HCT116 (cell line): ENCODE measurements at regions not wholly inside any gene's neighbourhood (a gene's known extent, or its start where the extent isn't known, plus 50 kb on each side); places are given as distances from the start of the nearest gene placed in this dataset.

Experiments
- ATAC-seq: fragments of 200-7000 bp; cut with Tn5 transposase; 2 replicates; pipeline ENCODE4 v1.9.1; 2020; ENCODE audit warnings: mild to moderate bottlenecking, moderate library complexity
- BruUV-seq: library from RNA; stranded (reverse); fragments of 400-500 nt; replicated peaks from 2 replicates; lab custom pipeline; 2021; lab: Mats Ljungman, UMichigan
- CTCF ChIA-PET: fragments of 300-600 bp; sonication (Branson Sonifier 250); formaldehyde crosslinking; loops from one replicate; lab custom pipeline; 2021; ENCODE audit warnings: antibody characterized with exemption; lab: Charles Lee
- POLR2A ChIA-PET: fragments of 300-600, 350-600 bp; sonication (Branson Sonifier 250); formaldehyde crosslinking; loops from one replicate; lab custom pipeline; 2021; ENCODE audit warnings: antibody characterized with exemption; lab: Charles Lee
- RAD21 ChIA-PET, 2 experiments: fragments of 300-600 bp; sonication (Branson Sonifier 250); formaldehyde crosslinking; loops; one replicate each; lab custom pipeline; 2023; ENCODE audit warnings: low total read pairs in 2 of 2; ENCODE audit not compliant: uncharacterized antibody in 2 of 2, unreplicated experiment in 2 of 2, low non-redundant PET in 1 of 2; lab: Charles Lee
- DNase-seq: peaks from one replicate; pipeline ENCODE4 v3.0.0-alpha.2; 2010; ENCODE audit warnings: low read depth, low spot score
- H2AFZ ChIP-seq: fragments of 200-600 bp; shearing (Covaris generic), sonication (generic); 2 replicates; pipeline ENCODE4 v1.6.1; 2017; ENCODE audit warnings: low read depth, mixed run types, mixed read lengths, antibody characterized with exemption, low read length; ENCODE audit not compliant: poor library complexity, severe bottlenecking
- H3K27ac ChIP-seq: 2 replicates; pipeline ENCODE4 v1.5.1; 2012; ENCODE audit warnings: low read depth, low read length
- H3K27me3 ChIP-seq: fragments of 200-600 bp; sonication (generic); 2 replicates; pipeline ENCODE4 v1.6.1; 2016; ENCODE audit warnings: mixed run types, low read length, mixed read lengths; ENCODE audit not compliant: insufficient read depth
- H3K36me3 ChIP-seq, 2 experiments: fragments of 200-500 bp in 1 of 2; fragments of 200-600 bp in 1 of 2; sonication (Bioruptor generic) in 1 of 2; sonication (generic) in 1 of 2; 2 replicates each; pipeline versions ENCODE4 v1.5.1 to v1.6.1; 2014 to 2016; ENCODE audit warnings: low read length in 2 of 2, inconsistent platforms in 1 of 2, mixed read lengths in 1 of 2, mixed run types in 1 of 2; ENCODE audit not compliant: insufficient read depth in 2 of 2, control insufficient read depth in 1 of 2
- H3K4me1 ChIP-seq, 2 experiments: fragments of 200-600 bp in 1 of 2; sonication (generic) in 1 of 2; 2 replicates each; pipeline versions ENCODE4 v1.5.1 to v1.6.1; 2012 to 2017; ENCODE audit warnings: low read length in 2 of 2, inconsistent platforms in 1 of 2, mild to moderate bottlenecking in 1 of 2, mixed read lengths in 1 of 2, mixed run types in 1 of 2, moderate library complexity in 1 of 2; ENCODE audit not compliant: insufficient read depth in 2 of 2, control insufficient read depth in 1 of 2
- H3K4me2 ChIP-seq: fragments of 200-600 bp; sonication (generic); 2 replicates; pipeline ENCODE4 v1.6.1; 2017; ENCODE audit warnings: mixed run types, low read length, mixed read lengths
- H3K4me3 ChIP-seq, 2 experiments: fragments of 200-600 bp in 1 of 2; sonication (generic) in 1 of 2; replicated peaks in 1 of 2; 2 replicates each; pipeline ENCODE4 v1.5.1; 2011 to 2016; ENCODE audit warnings: low read length in 2 of 2, control low read depth in 1 of 2, low read depth in 1 of 2, mild to moderate bottlenecking in 1 of 2, mixed read lengths in 1 of 2, mixed run types in 1 of 2
- H3K79me2 ChIP-seq: fragments of 200-600 bp; sonication (generic); 2 replicates; pipeline ENCODE4 v1.6.1; 2017; ENCODE audit warnings: mild to moderate bottlenecking, mixed run types, low read length, moderate library complexity, mixed read lengths; ENCODE audit not compliant: insufficient read depth
- H3K9ac ChIP-seq: fragments of 200-600 bp; sonication (generic); 2 replicates; pipeline ENCODE4 v1.6.1; 2016; ENCODE audit warnings: low read length, mixed read lengths
- H3K9me2 ChIP-seq: fragments of 200-600 bp; sonication (generic), shearing (Covaris generic); 2 replicates; pipeline ENCODE4 v1.6.1; 2017; ENCODE audit warnings: mixed run types, mild to moderate bottlenecking, moderate library complexity; ENCODE audit not compliant: insufficient read depth
- H3K9me3 ChIP-seq, 2 experiments: fragments of 200-500 bp in 1 of 2; fragments of 200-600 bp in 1 of 2; sonication (Bioruptor generic) in 1 of 2; sonication (generic) in 1 of 2; 2 replicates each; pipeline ENCODE4 v1.6.1; 2014 to 2017; ENCODE audit warnings: low read length in 2 of 2, mixed read lengths in 2 of 2, inconsistent platforms in 1 of 2, low read depth in 1 of 2, mild to moderate bottlenecking in 1 of 2, mixed run types in 1 of 2, moderate library complexity in 1 of 2; ENCODE audit not compliant: control insufficient read depth in 1 of 2, insufficient read depth in 1 of 2
- H4K20me1 ChIP-seq: fragments of 200-600 bp; sonication (generic), shearing (Covaris generic); 2 replicates; pipeline ENCODE4 v1.6.1; 2017; ENCODE audit warnings: mixed run types, mild to moderate bottlenecking, moderate library complexity; ENCODE audit not compliant: insufficient read depth
- CBX3 ChIP-seq: IDR thresholded peaks from 2 replicates; pipeline ENCODE4 v1.6.1; 2012; ENCODE audit warnings: low read depth
- CEBPB ChIP-seq: IDR thresholded peaks from 2 replicates; pipeline ENCODE4 v1.6.1; 2012; ENCODE audit warnings: low read depth
- CTCF ChIP-seq, 3 experiments: fragments of 200-600 bp in 1 of 3; sonication (generic) in 1 of 3; IDR thresholded peaks in 2 of 3; conservative IDR thresholded peaks in 1 of 3; 2 replicates each; pipeline ENCODE4 v1.5.1; 2012 to 2017; ENCODE audit warnings: low read depth in 2 of 3, low read length in 2 of 3, antibody characterized with exemption in 1 of 3, borderline replicate concordance in 1 of 3, control low read depth in 1 of 3, mild to moderate bottlenecking in 1 of 3, mixed read lengths in 1 of 3, mixed run types in 1 of 3, moderate library complexity in 1 of 3; ENCODE audit not compliant: insufficient read depth in 1 of 3
- EGR1 ChIP-seq: IDR thresholded peaks from 2 replicates; pipeline ENCODE4 v1.6.1; 2012; ENCODE audit warnings: low read depth
- ELF1 ChIP-seq: IDR thresholded peaks from 2 replicates; pipeline ENCODE4 v1.6.1; 2012; ENCODE audit warnings: low read depth, borderline replicate concordance
- EZH2 ChIP-seq: fragments of 200-600 bp; sonication (generic); IDR thresholded peaks from 2 replicates; pipeline ENCODE4 v1.6.1; 2017; ENCODE audit warnings: antibody characterized with exemption, mixed run types
- EZH2phosphoT487 ChIP-seq: fragments of 200-600 bp; IDR thresholded peaks from 2 replicates; pipeline ENCODE4 v1.6.1; 2018; ENCODE audit warnings: antibody characterized with exemption, borderline replicate concordance
- JUND ChIP-seq: IDR thresholded peaks from 2 replicates; pipeline ENCODE4 v1.6.1; 2012
- POLR2A ChIP-seq: IDR thresholded peaks from 2 replicates; pipeline ENCODE4 v1.7.0; 2011; ENCODE audit warnings: borderline replicate concordance; ENCODE audit not compliant: insufficient read depth, insufficient read length; ENCODE audit errors: extremely low read depth
- POLR2AphosphoS5 ChIP-seq: IDR thresholded peaks from 2 replicates; pipeline ENCODE4 v1.6.1; 2011; ENCODE audit warnings: mild to moderate bottlenecking, low read depth, low read length, moderate library complexity
- RAD21 ChIP-seq: IDR thresholded peaks from 2 replicates; pipeline ENCODE4 v1.6.1; 2012; ENCODE audit warnings: low read depth, mild to moderate bottlenecking
- SIN3A ChIP-seq: IDR thresholded peaks from 2 replicates; pipeline ENCODE4 v1.6.1; 2012; ENCODE audit warnings: low read depth
- SP1 ChIP-seq: IDR thresholded peaks from 2 replicates; pipeline ENCODE4 v1.6.1; 2012; ENCODE audit warnings: low read depth
- TCF7L2 ChIP-seq: IDR thresholded peaks from 2 replicates; pipeline ENCODE4 v1.7.0; 2011; ENCODE audit warnings: borderline replicate concordance, inconsistent platforms; ENCODE audit not compliant: insufficient read depth, insufficient read length; ENCODE audit errors: extremely low read depth
- ZFX ChIP-seq: fragments of 450-650 bp; IDR thresholded peaks from 2 replicates; pipeline ENCODE4 v1.6.1; 2017
- intact Hi-C: fragments of 100-400 bp; cut with micrococcal nuclease; formaldehyde crosslinking; loops from 2 replicates; pipeline ENCODE4 v1.10.0; 2022
- TF ChIP-seq, protein P1 (sequence below): IDR thresholded peaks from 2 replicates; pipeline ENCODE4 v1.6.1; 2011; ENCODE audit warnings: mild to moderate bottlenecking, low read length, moderate library complexity; ENCODE audit not compliant: insufficient replicate concordance; ENCODE audit errors: extremely low read depth

DNA sequence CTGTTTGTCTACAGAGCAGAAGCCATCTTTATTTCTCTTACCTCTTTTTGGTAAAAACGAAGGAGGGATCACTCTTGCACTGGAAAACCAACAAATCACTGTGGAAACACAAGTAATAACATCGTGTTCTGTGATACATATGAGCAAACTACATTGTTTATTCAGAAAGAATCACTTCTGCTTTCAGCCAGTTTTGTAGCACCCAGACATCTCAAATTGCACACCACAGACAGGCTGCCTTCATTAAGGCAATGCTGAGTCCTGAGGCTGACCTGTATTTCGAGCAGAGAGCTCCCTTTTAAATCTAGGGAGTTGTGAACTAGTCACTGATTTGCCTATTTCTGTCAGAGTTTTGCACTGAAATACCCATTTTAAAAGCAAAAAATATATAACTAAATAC, 1003.2 kb upstream of the FAM98A start:
- Histone ChIP-seq H2AFZ (no peak overlapping the region), H3K36me3 (no peaks in the 10 kb centered on the region), H3K9me2 (no peaks in the 10 kb centered on the region), H3K4me3 (no peak overlapping the region), H4K20me1 (no peaks in the 10 kb centered on the region), H3K4me1 (no peaks in the 10 kb centered on the region), H3K79me2 (no peaks in the 10 kb centered on the region), H3K9me3 (peaks cover 8 to 9% of the 10 kb centered on the region in 2 experiments; a peak in 2 of 4 replicates), H3K4me2 (no peak overlapping the region), H3K27me3 (no peaks in the 10 kb centered on the region), H3K27ac (no peak overlapping the region), H3K9ac (no peak overlapping the region)
- ChIA-PET CTCF (no interaction called here), POLR2A (no interaction called here), RAD21 (no interaction called here)
- BruUV-seq, result no TSS peak
- no peak for ATAC-seq
- intact Hi-C loops, result no loop called here
- no peak for DNase-seq
- TF ChIP-seq EZH2, result no peak
- TF ChIP-seq POLR2AphosphoS5, result no peak
- no peak for TF ChIP-seq EGR1
- TF ChIP-seq ZFX, result no peak
- no peak for TF ChIP-seq JUND
- TF ChIP-seq EZH2phosphoT487, result no peak
- no peak for TF ChIP-seq TCF7L2
- no peak for TF ChIP-seq CEBPB

DNA sequence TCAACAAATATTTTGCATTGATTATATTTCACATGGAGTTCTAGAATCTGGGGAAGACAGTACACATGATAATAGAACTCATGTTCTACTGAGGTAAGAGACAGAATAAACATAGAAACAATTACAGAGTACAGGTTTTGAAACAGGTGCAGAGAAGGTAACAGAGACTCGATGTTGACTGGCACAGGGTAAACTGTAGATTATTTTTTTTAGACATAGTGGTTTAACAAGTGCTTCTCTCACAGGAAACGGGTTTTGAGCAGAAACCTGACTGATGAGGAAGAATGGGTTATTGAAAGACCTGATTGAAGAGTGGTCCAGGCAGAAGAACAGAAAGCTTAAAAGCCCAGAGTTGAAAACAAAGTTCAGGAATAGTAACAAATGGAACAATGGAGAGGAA, 1002.5 kb upstream of the FAM98A start:
- ChIA-PET RAD21 (no interaction called here), CTCF (no interaction called here), POLR2A (no interaction called here)
- H3K9me2 ChIP-seq, result no peaks in the 10 kb centered on the region
- no peak overlapping the region for H2AFZ ChIP-seq
- TF ChIP-seq POLR2A (no peak), SP1 (no peak), EGR1 (no peak), CEBPB (no peak), RAD21 (no peak), JUND (no peak), EZH2phosphoT487 (no peak), CTCF (IDR thresholded peaks at IDR 0.05 in 2 of 3, conservative IDR thresholded peaks at IDR 0.05 in 1 of 3; ENCODE audit: borderline replicate concordance in 1 of 3, insufficient read depth in 1 of 3, low read depth in 2 of 3, low read length in 2 of 3) (no peak), SIN3A (no peak), CBX3 (no peak), TCF7L2 (no peak), ELF1 (no peak)
- TF ChIP-seq, protein P1, sequence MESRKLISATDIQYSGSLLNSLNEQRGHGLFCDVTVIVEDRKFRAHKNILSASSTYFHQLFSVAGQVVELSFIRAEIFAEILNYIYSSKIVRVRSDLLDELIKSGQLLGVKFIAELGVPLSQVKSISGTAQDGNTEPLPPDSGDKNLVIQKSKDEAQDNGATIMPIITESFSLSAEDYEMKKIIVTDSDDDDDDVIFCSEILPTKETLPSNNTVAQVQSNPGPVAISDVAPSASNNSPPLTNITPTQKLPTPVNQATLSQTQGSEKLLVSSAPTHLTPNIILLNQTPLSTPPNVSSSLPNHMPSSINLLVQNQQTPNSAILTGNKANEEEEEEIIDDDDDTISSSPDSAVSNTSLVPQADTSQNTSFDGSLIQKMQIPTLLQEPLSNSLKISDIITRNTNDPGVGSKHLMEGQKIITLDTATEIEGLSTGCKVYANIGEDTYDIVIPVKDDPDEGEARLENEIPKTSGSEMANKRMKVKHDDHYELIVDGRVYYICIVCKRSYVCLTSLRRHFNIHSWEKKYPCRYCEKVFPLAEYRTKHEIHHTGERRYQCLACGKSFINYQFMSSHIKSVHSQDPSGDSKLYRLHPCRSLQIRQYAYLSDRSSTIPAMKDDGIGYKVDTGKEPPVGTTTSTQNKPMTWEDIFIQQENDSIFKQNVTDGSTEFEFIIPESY, result no peak
- peaks cover 8 to 9% of the 10 kb centered on the region in 2 experiments; a peak in 2 of 4 replicates for H3K9me3 ChIP-seq
- H3K79me2 ChIP-seq, result no peaks in the 10 kb centered on the region
- intact Hi-C loops, result no loop called here
- no TSS peak for BruUV-seq
- DNase-seq (no peak), ATAC-seq (no peak)
- H4K20me1 ChIP-seq, result no peaks in the 10 kb centered on the region
- no peak overlapping the region for H3K4me3 ChIP-seq
- no peaks in the 10 kb centered on the region for H3K4me1 ChIP-seq
- H3K27ac ChIP-seq, result no peak overlapping the region
- no peaks in the 10 kb centered on the region for H3K36me3 ChIP-seq
- no peaks in the 10 kb centered on the region for H3K27me3 ChIP-seq
- no peak overlapping the region for H3K9ac ChIP-seq
- no peak overlapping the region for H3K4me2 ChIP-seq
